K562 (cell line): ENCODE measurements at regions not wholly inside any gene's neighbourhood (a gene's known extent, or its start where the extent isn't known, plus 50 kb on each side); places are given as distances from the start of the nearest gene placed in this dataset.

Experiments used
- ATAC-seq: fragments of 200-7000 bp; cut with Tn5 transposase; 3 replicates; pipeline ENCODE4 v1.9.1; 2020; ENCODE audit warnings: moderate library complexity
- BruUV-seq: library from RNA; stranded (reverse); fragments of 400-500 nt; replicated peaks from 2 replicates; lab custom pipeline; 2021; lab: Mats Ljungman, UMichigan
- CTCF ChIA-PET: fragments of 300-600 bp; formaldehyde crosslinking; extraction: SDS; loops from one replicate; lab custom pipeline; 2021; ENCODE audit warnings: low intra/inter-chr PET ratio; lab: Yijun Ruan, JAX
- POLR2A ChIA-PET: fragments of 300-600, 350-650 bp; sonication (Branson Sonifier 250); formaldehyde crosslinking; extraction: SDS; loops from one replicate; lab custom pipeline; 2021; ENCODE audit warnings: antibody characterized with exemption, inconsistent platforms; lab: Yijun Ruan, JAX
- DNase-seq, 4 experiments: peaks; one replicate each; pipeline versions ENCODE4 v3.0.0 to v3.0.0-alpha.2; 2011 to 2018; ENCODE audit warnings: low spot score in 3 of 4, mixed read lengths in 3 of 4; ENCODE audit errors: extremely low read depth in 1 of 4
- FAIRE-seq: peaks from 2 replicates; lab custom pipeline; 2011; peaks lifted over from hg19 to GRCh38; lab: Jason Lieb, UNC
- H2AFZ ChIP-seq: 2 replicates; pipeline ENCODE4 v1.6.0; 2011; ENCODE audit warnings: low read depth, low read length, control low read depth, inconsistent platforms
- H3K27ac ChIP-seq: fragments of 200-600 bp; 3 replicates; pipeline ENCODE4 v1.8.0; 2011; ENCODE audit warnings: low read depth, mild to moderate bottlenecking, control low read depth, inconsistent platforms, low read length, moderate library complexity, mixed read lengths; ENCODE audit errors: extremely low read depth
- H3K27me3 ChIP-seq, 2 experiments: fragments of 300-600 bp in 1 of 2; 2 replicates in 1 of 2; 3 replicates in 1 of 2; pipeline versions ENCODE4 v1.6.0 to v1.8.0; 2011; ENCODE audit warnings: inconsistent platforms in 2 of 2, low read length in 2 of 2, mild to moderate bottlenecking in 1 of 2, mixed read lengths in 1 of 2, moderate library complexity in 1 of 2; ENCODE audit not compliant: control insufficient read depth in 2 of 2, insufficient read depth in 2 of 2
- H3K36me3 ChIP-seq: fragments of 300-600 bp; 3 replicates; pipeline ENCODE4 v1.8.0; 2011; ENCODE audit warnings: mild to moderate bottlenecking, low read length, inconsistent platforms; ENCODE audit not compliant: control insufficient read depth, insufficient read depth
- H3K4me1 ChIP-seq, 2 experiments: fragments of 200-600 bp in 1 of 2; replicated peaks in 1 of 2; 2 replicates in 1 of 2; 3 replicates in 1 of 2; pipeline versions ENCODE4 v1.5.1 to v1.8.0; 2011; ENCODE audit warnings: inconsistent platforms in 2 of 2, low read length in 2 of 2, mild to moderate bottlenecking in 1 of 2, mixed read lengths in 1 of 2, moderate library complexity in 1 of 2; ENCODE audit not compliant: control insufficient read depth in 2 of 2, insufficient read depth in 2 of 2
- H3K4me2 ChIP-seq: 2 replicates; pipeline ENCODE4 v1.6.1; 2011; ENCODE audit warnings: low read length, control low read depth, inconsistent platforms, mixed read lengths; ENCODE audit not compliant: insufficient read depth
- H3K4me3 ChIP-seq: fragments of 200-600 bp; sonication (generic), shearing (Covaris generic); 2 replicates; pipeline ENCODE4 v1.5.1; 2016; ENCODE audit warnings: control low read depth, inconsistent platforms
- H3K79me2 ChIP-seq: fragments of 200-600 bp; 3 replicates; pipeline ENCODE4 v1.8.0; 2011; ENCODE audit warnings: low read length, inconsistent platforms; ENCODE audit not compliant: control insufficient read depth, insufficient read depth
- H3K9ac ChIP-seq, 2 experiments: 2 replicates each; pipeline versions ENCODE4 v1.6.0 to v1.6.1; 2011; ENCODE audit warnings: low read depth in 2 of 2, low read length in 2 of 2, control low read depth in 1 of 2, inconsistent platforms in 1 of 2, mild to moderate bottlenecking in 1 of 2, mixed read lengths in 1 of 2; ENCODE audit not compliant: insufficient read depth in 1 of 2
- H3K9me1 ChIP-seq: one replicate; pipeline ENCODE4 v1.6.0; 2011; ENCODE audit warnings: inconsistent platforms, mild to moderate bottlenecking, low read length, moderate library complexity; ENCODE audit not compliant: control insufficient read depth, insufficient read depth
- H3K9me3 ChIP-seq: replicated peaks from 2 replicates; pipeline ENCODE4 v1.5.1; 2011; ENCODE audit warnings: low read depth, low read length, inconsistent platforms; ENCODE audit not compliant: control insufficient read depth, insufficient read depth
- H4K20me1 ChIP-seq: replicated peaks from 2 replicates; pipeline ENCODE4 v1.6.1; 2011; ENCODE audit warnings: low read length, inconsistent platforms, mixed read lengths; ENCODE audit not compliant: control insufficient read depth, insufficient read depth
- CBFB ChIP-seq: sonication (generic); formaldehyde crosslinking; IDR thresholded peaks from 2 replicates; pipeline ENCODE4 v1.4.0; 2020; ENCODE audit warnings: mild to moderate bottlenecking, missing genetic modification reagents
- COPS2 ChIP-seq: fragments of 450-650 bp; conservative IDR thresholded peaks from 2 replicates; pipeline ENCODE4 v1.6.1; 2016; ENCODE audit warnings: mild to moderate bottlenecking, moderate library complexity
- E4F1 ChIP-seq: fragments of 250-450 bp; sonication (Bioruptor Pico); IDR thresholded peaks from 2 replicates; pipeline ENCODE4 v1.5.0; 2021; ENCODE audit warnings: mild to moderate bottlenecking, borderline replicate concordance
- EZH2 ChIP-seq: IDR thresholded peaks from 2 replicates; pipeline ENCODE4 v1.6.1; 2012; ENCODE audit warnings: low read depth, mild to moderate bottlenecking, inconsistent platforms, low read length, borderline replicate concordance
- HMG20B ChIP-seq: fragments of 250-450 bp; sonication (Bioruptor Pico); IDR thresholded peaks from 2 replicates; pipeline ENCODE4 v1.5.0; 2021; ENCODE audit warnings: mild to moderate bottlenecking
- KHSRP ChIP-seq: fragments of 450-650 bp; IDR thresholded peaks from 2 replicates; pipeline ENCODE4 v1.6.1; 2017
- MAFG ChIP-seq: fragments of 450-650 bp; conservative IDR thresholded peaks from 2 replicates; pipeline ENCODE4 v1.6.1; 2016; ENCODE audit warnings: missing genetic modification characterization, missing compliant biosample characterization
- MXI1 ChIP-seq: IDR thresholded peaks from 2 replicates; pipeline ENCODE4 v1.6.1; 2011; ENCODE audit warnings: low read depth, mild to moderate bottlenecking, improper control_type of control experiment, low read length
- PHB ChIP-seq: fragments of 250-450 bp; sonication (Bioruptor Pico); IDR thresholded peaks from 2 replicates; pipeline ENCODE4 v1.5.0; 2021
- SMARCB1 ChIP-seq: IDR thresholded peaks from 2 replicates; pipeline ENCODE4 v1.6.1; 2011; ENCODE audit warnings: improper control_type of control experiment, low read depth; ENCODE audit not compliant: insufficient read length
- SUPT5H ChIP-seq: fragments of 450-650 bp; IDR thresholded peaks from 2 replicates; pipeline ENCODE4 v1.6.1; 2016
- ZNF316 ChIP-seq: fragments of 450-650 bp; IDR thresholded peaks from 2 replicates; pipeline ENCODE4 v1.6.1; 2016
- WGBS: fragments of 100-300 bp; shearing (Covaris generic); methylation state at CpG from one replicate; pipeline ENCODE4 v1.1.6; 2016; ENCODE audit warnings: low coverage, mixed read lengths; ENCODE audit not compliant: insufficient coverage; ENCODE audit errors: missing lambda C conversion rate; 5-methylcytosine and 5-hydroxymethylcytosine counted together
- in situ Hi-C: fragments of 300-500 bp; cut with MboI; formaldehyde crosslinking; loops from 4 replicates; pipeline ENCODE4 v1.15.0; 2018; ENCODE audit warnings: inconsistent platforms, mixed read lengths
- intact Hi-C: fragments of 100-400 bp; cut with micrococcal nuclease; formaldehyde crosslinking; loops from 2 replicates; pipeline ENCODE4 v1.14.2; 2022

DNA sequence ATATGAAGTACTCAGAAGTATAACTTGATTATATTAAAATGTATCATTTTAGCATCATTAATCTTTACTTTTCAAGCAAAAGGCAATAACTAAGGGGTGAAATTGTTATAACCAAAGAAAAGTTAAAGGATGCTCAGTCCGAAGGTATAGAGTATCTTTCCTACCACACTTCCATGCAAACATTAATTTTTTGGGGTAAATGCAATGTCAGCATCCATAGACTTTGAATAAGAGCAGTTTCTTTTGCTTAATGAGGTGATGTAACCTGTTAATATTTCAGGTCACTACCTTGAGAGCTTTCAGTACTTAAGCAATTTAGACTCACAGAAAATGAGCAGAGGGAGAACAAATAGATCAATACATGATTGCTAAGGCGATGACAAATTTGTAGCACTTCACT lies 1093.5 kb downstream of the PLA2G4A start:
- no peak for DNase-seq
- 4% methylated on average over 2 of the region's 2 CpGs for WGBS
- no peak for TF ChIP-seq KHSRP
- no peak for TF ChIP-seq HMG20B (CRISPR knock-in tag)
- TF ChIP-seq SMARCB1: no peak
- no peak for TF ChIP-seq SUPT5H
- no peak for TF ChIP-seq CBFB
- TF ChIP-seq MXI1: no peak
- 0 out of 2 replicates have a peak, but pooled peaks have one; percentile 8 for TF ChIP-seq MAFG (tag)
- no peak for TF ChIP-seq EZH2
- TF ChIP-seq ZNF316: peak; percentile 24; the same call in 1 of the 2 replicates
- CTCF ChIA-PET: no interaction called here
- no peak for ATAC-seq
- Histone ChIP-seq H3K9me3 (no peaks in the 10 kb centered on the region), H3K4me3 (no peak overlapping the region), H3K79me2 (no peaks in the 10 kb centered on the region), H3K9me1 (no peaks in the 10 kb centered on the region), H3K27me3 (no peaks in the 10 kb centered on the region), H3K4me2 (no peak overlapping the region), H3K4me1 (no peaks in the 10 kb centered on the region), H4K20me1 (no peaks in the 10 kb centered on the region), H3K27ac (no peak overlapping the region), H2AFZ (no peak overlapping the region), H3K9ac (no peak overlapping the region), H3K36me3 (no peaks in the 10 kb centered on the region)
- POLR2A ChIA-PET: no interaction called here
- in situ Hi-C loops (no loop called here), intact Hi-C loops (no loop called here)
- BruUV-seq: no TSS peak
- FAIRE-seq: no peak

- no peaks in the 10 kb centered on the region for H3K27me3 ChIP-seq
- no peak for ATAC-seq
- H3K36me3 ChIP-seq: no peaks in the 10 kb centered on the region
- no TSS peak for BruUV-seq
- no peaks in the 10 kb centered on the region for H3K79me2 ChIP-seq
- no peaks in the 10 kb centered on the region for H3K9me1 ChIP-seq
- H3K9ac ChIP-seq: no peak overlapping the region
- no peak overlapping the region for H3K27ac ChIP-seq
- H3K4me3 ChIP-seq: no peak overlapping the region
- no peaks in the 10 kb centered on the region for H4K20me1 ChIP-seq
- no peak overlapping the region for H2AFZ ChIP-seq
- H3K9me3 ChIP-seq: no peaks in the 10 kb centered on the region
- CTCF ChIA-PET: no interaction called here
- WGBS: 2% methylated on average over 3 of the region's 3 CpGs
- POLR2A ChIA-PET: no interaction called here
- intact Hi-C loops: no loop called here
- H3K4me1 ChIP-seq: no peaks in the 10 kb centered on the region
- no peak overlapping the region for H3K4me2 ChIP-seq
- no peak for DNase-seq
- FAIRE-seq: no peak
- in situ Hi-C loops: no loop called here
- TF ChIP-seq E4F1 (CRISPR knock-in tag) (no peak), PHB (CRISPR knock-in tag) (no peak), COPS2 (no peak)
These were observed 1095.5 kb downstream of the PLA2G4A start for GRCh38 chr1:187924252-187924651.
